CD4-positive, alpha-beta T cell (primary cell): ENCODE measurements at regions not wholly inside any gene's neighbourhood (a gene's known extent, or its start where the extent isn't known, plus 50 kb on each side); places are given as distances from the start of the nearest gene placed in this dataset.

Experiments
- ATAC-seq: fragments of 200-7000 bp; cut with Tn5 transposase; one replicate; pipeline ENCODE4 v1.10.0; 2022; ENCODE audit warnings: mild to moderate bottlenecking; ENCODE audit not compliant: poor library complexity
- CTCF ChIA-PET: fragments of 350-600 bp; sonication (Branson Sonifier 250); formaldehyde crosslinking; loops from one replicate; lab custom pipeline; 2021; ENCODE audit warnings: antibody characterized with exemption, inconsistent platforms; lab: Charles Lee
- POLR2A ChIA-PET: fragments of 350-600 bp; sonication (Branson Sonifier 250); formaldehyde crosslinking; loops from one replicate; lab custom pipeline; 2021; ENCODE audit warnings: antibody characterized with exemption, inconsistent platforms; lab: Charles Lee
- DNase-seq, 14 experiments: peaks; one replicate each; pipeline ENCODE4 v3.0.0-alpha.2; 2013 to 2020; ENCODE audit warnings: mixed read lengths in 2 of 14
- H3K27ac ChIP-seq, 2 donors: one replicate each; pipeline versions ENCODE4 v1.5.1 to v1.7.0; 2013; ENCODE audit warnings: low read length in 2 of 2, low read depth in 1 of 2, mild to moderate bottlenecking in 1 of 2
- H3K27me3 ChIP-seq, 2 experiments: 1 replicate in 1 of 2; 2 replicates in 1 of 2; pipeline versions ENCODE4 v1.6.1 to v1.7.0; 2013; ENCODE audit warnings: low read length in 2 of 2, control low read depth in 1 of 2, mild to moderate bottlenecking in 1 of 2, moderate library complexity in 1 of 2; ENCODE audit not compliant: insufficient read depth in 2 of 2, control insufficient read depth in 1 of 2
- H3K36me3 ChIP-seq: one replicate; pipeline ENCODE4 v1.6.1; 2013; ENCODE audit warnings: low read length, control low read depth; ENCODE audit not compliant: insufficient read depth
- H3K4me1 ChIP-seq: one replicate; pipeline ENCODE4 v1.6.1; 2013; ENCODE audit warnings: low read length, control low read depth; ENCODE audit not compliant: insufficient read depth
- H3K4me3 ChIP-seq: one replicate; pipeline ENCODE4 v1.5.1; 2013; ENCODE audit warnings: mild to moderate bottlenecking, low read length, moderate library complexity
- H3K9me3 ChIP-seq, 2 experiments: 1 replicate in 1 of 2; 2 replicates in 1 of 2; pipeline versions ENCODE4 v1.6.1 to v1.7.0; 2013; ENCODE audit warnings: low read length in 2 of 2, mild to moderate bottlenecking in 2 of 2, control low read depth in 1 of 2, moderate library complexity in 1 of 2; ENCODE audit not compliant: control insufficient read depth in 1 of 2, insufficient read depth in 1 of 2
- H3K27ac Mint-ChIP-seq: one replicate; pipeline ENCODE4 v1.8.0; 2020; ENCODE audit warnings: mixed read lengths
- H3K27me3 Mint-ChIP-seq: one replicate; pipeline ENCODE4 v1.8.0; 2021; ENCODE audit warnings: mixed read lengths
- H3K36me3 Mint-ChIP-seq: one replicate; pipeline ENCODE4 v1.8.0; 2021; ENCODE audit warnings: low read depth, mixed read lengths
- H3K4me1 Mint-ChIP-seq: one replicate; pipeline ENCODE4 v1.8.0; 2021; ENCODE audit warnings: low read depth, mixed read lengths
- H3K4me3 Mint-ChIP-seq: one replicate; pipeline ENCODE4 v1.8.0; 2020; ENCODE audit warnings: mild to moderate bottlenecking, mixed read lengths
- H3K9me3 Mint-ChIP-seq: one replicate; pipeline ENCODE4 v1.8.0; 2020; ENCODE audit warnings: mixed read lengths
- CTCF ChIP-seq: fragments of 200-600 bp; IDR thresholded peaks from one replicate; pipeline ENCODE4 v1.8.0; 2022; ENCODE audit warnings: antibody characterized with exemption, mild to moderate bottlenecking
- intact Hi-C, 2 experiments: fragments of 100-400 bp; cut with DNase I in 1 of 2; cut with micrococcal nuclease in 1 of 2; formaldehyde crosslinking; loops; one replicate each; pipeline versions ENCODE4 v1.15.1 to v1.9.0; 2023 to 2025; cut with DNase I, micrococcal nuclease

GRCh38 chr5:135253601-135254178 is 145.3 kb downstream of the MACROH2A1 start:
- Mint-ChIP-seq H3K4me1 (no peaks in the 10 kb centered on the region), H3K9me3 (no peaks in the 10 kb centered on the region), H3K36me3 (no peaks in the 10 kb centered on the region), H3K27ac (no peak overlapping the region), H3K27me3 (peaks cover 5% of the 10 kb centered on the region), H3K4me3 (no peak overlapping the region)
- ChIA-PET CTCF (no interaction called here), POLR2A (no interaction called here)
- no peak for TF ChIP-seq CTCF
- Histone ChIP-seq H3K27me3 (peaks cover 0 to 5% of the 10 kb centered on the region in 2 experiments), H3K36me3 (no peaks in the 10 kb centered on the region), H3K9me3 (no peaks in the 10 kb centered on the region), H3K4me3 (no peak overlapping the region), H3K4me1 (no peaks in the 10 kb centered on the region), H3K27ac (no peak overlapping the region)
- DNase-seq = no peak
- intact Hi-C loops = no loop called here
- ATAC-seq = no peak

- Mint-ChIP-seq H3K27me3 (peaks cover 5% of the 10 kb centered on the region), H3K36me3 (no peaks in the 10 kb centered on the region), H3K27ac (no peak overlapping the region), H3K4me3 (no peak overlapping the region), H3K9me3 (no peaks in the 10 kb centered on the region), H3K4me1 (no peaks in the 10 kb centered on the region)
- peak in 1 of 14 experiments; percentile 6 for DNase-seq
- no peaks in the 10 kb centered on the region for H3K9me3 ChIP-seq
- no peak for ATAC-seq
- ChIA-PET CTCF (no interaction called here), POLR2A (no interaction called here)
- no peaks in the 10 kb centered on the region for H3K4me1 ChIP-seq
- H3K27ac ChIP-seq = no peak overlapping the region
- no peak for TF ChIP-seq CTCF
- no peak overlapping the region for H3K4me3 ChIP-seq
- peaks cover 0 to 5% of the 10 kb centered on the region in 2 experiments for H3K27me3 ChIP-seq
- intact Hi-C loops = no loop called here
- H3K36me3 ChIP-seq = no peaks in the 10 kb centered on the region
Measured at GRCh38 chr5:135251093-135251492, 147.9 kb downstream of the MACROH2A1 start.

- DNase-seq (no peak), ATAC-seq (no peak)
- Mint-ChIP-seq H3K36me3 (no peaks in the 10 kb centered on the region), H3K27me3 (peaks cover 5% of the 10 kb centered on the region), H3K9me3 (no peaks in the 10 kb centered on the region), H3K4me1 (no peaks in the 10 kb centered on the region), H3K4me3 (no peak overlapping the region), H3K27ac (no peak overlapping the region)
- Histone ChIP-seq H3K9me3 (no peaks in the 10 kb centered on the region), H3K4me3 (no peak overlapping the region), H3K27me3 (peaks cover 0 to 2% of the 10 kb centered on the region in 2 experiments), H3K36me3 (no peaks in the 10 kb centered on the region), H3K4me1 (no peaks in the 10 kb centered on the region), H3K27ac (no peak overlapping the region)
- no peak for TF ChIP-seq CTCF
- ChIA-PET POLR2A (no interaction called here), CTCF (no interaction called here)
- intact Hi-C loops = no loop called here
Measured at GRCh38 chr5:135250671-135251070, 148.4 kb downstream of the MACROH2A1 start.
